Myocyte (in vitro differentiated cells): ENCODE measurements at regions not wholly inside any gene's neighbourhood (a gene's known extent, or its start where the extent isn't known, plus 50 kb on each side); places are given as distances from the start of the nearest gene placed in this dataset.

Source experiments
- DNase-seq: peaks from one replicate; pipeline ENCODE4 v3.0.0-alpha.2; 2012; ENCODE audit warnings: low read depth

DNA sequence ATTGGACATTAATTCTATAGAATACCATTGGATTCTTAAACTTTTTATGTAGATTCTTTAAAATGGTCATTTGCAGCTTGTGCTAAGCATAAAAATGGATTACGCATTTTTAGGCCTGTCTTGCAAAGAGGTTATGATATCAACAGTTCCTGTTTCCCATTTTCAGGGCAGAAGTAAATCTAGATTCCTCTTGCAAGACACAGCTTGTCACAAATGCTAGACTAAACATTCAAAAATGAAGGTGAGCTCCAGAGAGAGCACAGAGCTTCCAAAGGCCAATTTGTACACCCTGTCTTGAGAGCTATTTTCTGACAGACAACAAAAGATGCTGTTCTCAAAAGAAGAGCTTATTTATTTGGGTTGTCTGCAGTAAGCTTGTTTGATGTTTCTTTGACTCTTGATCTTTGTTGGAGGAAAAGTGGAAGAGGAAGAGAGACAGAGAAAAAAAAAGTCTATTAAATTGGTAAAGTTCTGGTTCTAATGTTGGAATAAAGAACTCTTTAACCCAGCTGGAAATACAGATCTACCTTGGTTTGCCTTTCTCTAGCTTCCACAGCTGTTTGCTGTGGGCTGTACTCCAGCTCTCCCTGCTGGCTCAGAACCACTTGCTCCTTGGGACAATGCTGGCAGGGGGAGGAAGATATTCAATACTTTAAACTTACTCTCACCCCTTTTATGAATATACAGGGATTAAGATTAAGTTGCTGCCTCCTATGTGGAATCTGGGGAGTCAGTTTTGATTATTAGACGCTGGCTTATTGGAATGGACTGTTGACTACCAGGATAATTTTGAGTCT lies 651.8 kb downstream of the CDH11 start:
- DNase-seq: peak; percentile 72

GRCh38 chr16:64469351-64469750 lies 652.5 kb downstream of the CDH11 start:
- no peak for DNase-seq

DNA sequence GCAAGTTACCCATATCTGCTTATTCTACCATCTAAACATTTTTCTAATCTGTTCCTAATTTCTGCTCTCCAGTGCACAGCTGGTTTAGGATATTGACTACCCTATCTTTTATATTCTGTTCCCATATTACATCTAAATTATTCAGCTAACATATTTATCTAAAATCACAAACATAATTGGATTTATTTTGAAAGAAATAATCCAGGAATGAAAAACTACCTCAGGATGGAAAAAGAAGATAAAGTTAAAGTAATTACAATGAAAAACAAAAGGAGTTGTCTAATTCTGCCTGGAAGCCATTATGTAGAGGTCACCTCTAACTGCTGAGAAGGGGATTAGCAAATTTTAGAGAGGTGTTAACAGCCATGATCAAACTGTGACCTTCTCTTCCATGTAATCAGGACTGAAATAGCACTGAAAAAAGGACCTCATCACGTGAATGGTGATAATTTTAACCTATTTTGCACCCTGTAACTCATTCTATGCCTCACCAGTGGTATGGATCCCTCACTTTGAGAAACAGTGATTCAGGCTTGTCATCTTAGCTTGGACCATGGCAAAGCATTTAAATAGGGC lies 653.3 kb downstream of the CDH11 start:
- no peak for DNase-seq

DNA sequence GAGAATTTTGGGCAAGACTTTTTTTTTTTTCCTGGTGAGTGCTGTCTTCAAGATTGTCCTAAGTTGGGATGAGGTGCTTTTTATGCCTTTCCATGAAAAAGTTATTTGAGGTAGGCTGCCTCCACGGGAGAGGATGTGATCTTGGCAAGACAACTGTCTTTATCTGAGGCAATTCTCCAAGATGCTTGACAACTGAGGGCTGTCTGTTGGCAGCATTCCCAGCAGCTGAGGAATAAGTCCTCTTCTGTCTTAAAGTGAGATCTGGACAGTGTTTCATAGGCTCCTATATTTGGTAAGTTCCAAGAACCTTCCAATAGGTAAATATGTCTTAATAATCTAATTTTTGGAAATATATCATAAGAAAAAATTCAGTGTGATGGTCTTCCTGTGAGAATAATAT lies 662.0 kb downstream of the CDH11 start:
- DNase-seq: peak; percentile 88

DNA sequence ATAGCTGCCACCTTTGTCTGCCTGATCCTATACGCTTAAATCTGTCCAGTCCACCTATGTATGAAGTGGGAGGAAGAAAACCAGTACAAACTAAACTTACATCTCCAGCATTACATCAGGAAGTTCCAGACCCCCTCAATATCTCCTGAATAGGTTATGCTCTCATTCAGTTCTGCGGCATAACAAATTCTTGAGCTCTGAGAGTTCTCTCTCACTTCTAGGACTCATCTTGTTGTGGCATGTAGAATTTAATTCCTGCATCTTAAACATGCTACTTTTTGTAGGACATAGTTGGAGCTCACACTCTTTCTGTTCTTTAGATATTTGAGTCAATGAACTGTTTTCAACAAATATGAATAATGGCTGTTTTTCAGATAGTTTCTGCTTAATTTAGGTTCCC lies 662.5 kb downstream of the CDH11 start:
- DNase-seq: no peak

- peak; percentile 50 for DNase-seq
These were observed 666.6 kb downstream of the CDH11 start for GRCh38 chr16:64455275-64455674.

DNA sequence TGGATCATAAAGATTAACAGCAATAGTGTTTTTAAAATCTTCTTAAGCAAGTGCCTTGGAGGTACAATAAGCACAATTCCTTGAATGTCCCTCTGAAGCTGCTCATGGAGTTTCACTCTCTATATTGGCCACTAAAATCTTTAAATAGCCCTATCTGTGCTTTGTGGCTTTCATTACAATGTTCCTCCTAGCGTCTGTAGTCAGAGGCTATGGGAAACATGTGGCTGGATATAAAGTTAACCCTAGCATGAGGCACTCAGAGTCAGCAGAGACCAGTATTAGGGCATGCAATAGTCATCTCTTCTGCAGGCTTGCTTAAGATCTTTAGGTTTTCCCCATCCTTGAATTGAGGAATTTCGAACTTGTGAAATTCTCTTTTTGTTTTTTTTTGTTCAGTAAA lies 668.2 kb downstream of the CDH11 start:
- peak; percentile 51 for DNase-seq

DNA sequence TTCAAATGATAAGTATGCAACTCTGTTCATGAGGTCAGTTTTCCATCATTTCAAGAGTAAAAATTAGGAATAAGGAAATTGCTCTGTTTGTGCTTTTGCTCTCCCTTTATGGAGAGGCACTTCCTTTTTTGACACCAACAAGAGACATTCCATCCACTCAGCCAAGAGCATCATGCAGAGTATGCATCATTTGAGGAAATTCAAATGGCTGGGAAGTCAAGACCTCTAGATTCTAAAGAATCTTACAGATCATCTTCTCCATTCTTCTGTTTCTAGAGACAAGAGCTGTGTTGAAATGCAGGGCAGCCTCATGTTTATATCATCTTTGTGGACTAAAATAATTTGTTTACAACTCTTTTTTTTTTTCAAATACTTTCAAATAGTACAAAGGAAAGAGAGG lies 669.4 kb downstream of the CDH11 start:
- DNase-seq: no peak

DNA sequence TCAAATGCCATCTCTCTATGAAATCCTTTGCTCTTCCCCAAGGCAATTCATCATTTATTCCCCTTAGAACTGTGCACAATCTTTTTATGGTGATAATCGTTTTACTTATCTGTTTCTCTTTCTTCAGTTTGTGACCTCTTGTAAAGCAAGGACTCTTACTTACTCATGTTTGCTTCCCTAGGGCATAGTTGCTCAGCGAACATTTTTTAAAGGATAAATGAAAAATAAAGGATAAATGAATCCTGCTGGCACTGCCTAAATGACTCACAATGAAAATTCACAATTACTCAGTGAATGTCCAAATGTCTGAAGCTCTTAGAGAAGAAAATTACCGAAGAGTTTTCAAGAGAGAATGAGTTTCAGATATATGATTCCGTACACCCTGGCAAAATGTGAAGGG lies 671.7 kb downstream of the CDH11 start:
- no peak for DNase-seq

GRCh38 chr16:64449506-64449905 lies 672.4 kb downstream of the CDH11 start:
- DNase-seq: no peak

DNA sequence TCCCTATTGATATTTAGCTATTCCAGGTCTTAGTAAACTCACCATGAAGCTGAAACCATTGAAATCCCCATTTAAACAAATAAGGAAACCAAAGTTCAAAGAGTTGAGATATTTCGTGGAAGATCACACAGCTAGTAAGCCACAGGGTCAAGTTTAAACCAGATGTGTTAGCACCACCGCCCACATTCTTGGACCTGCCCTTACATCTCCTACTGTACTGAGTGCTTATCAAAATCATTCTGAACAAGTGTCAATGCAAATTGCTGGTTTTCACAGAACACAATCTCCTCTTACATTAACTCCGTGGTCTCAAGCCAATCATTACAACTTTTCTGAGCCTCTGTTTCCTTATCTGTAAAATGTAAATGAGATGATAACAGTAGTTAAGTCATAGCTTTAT lies 676.2 kb downstream of the CDH11 start:
- DNase-seq: no peak

DNA sequence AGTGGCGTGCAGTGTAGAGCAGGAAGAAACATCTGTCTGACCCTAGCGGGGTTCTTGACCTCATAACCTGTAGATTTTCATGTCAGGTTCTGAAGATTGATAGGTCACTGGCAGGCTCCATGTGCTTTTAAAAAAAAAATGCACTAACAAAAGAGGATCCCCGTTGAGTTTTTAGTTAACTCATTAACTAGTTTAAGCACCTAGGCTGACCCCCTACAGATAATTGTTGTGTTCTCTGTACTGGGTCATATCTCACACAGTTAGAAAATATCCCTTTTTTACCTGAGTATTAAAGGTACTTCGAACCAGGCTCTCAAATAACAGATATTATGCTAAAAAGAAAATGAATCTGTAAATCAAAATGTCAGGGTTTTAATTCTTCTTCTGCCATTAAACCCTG lies 676.6 kb downstream of the CDH11 start:
- DNase-seq: no peak

DNA sequence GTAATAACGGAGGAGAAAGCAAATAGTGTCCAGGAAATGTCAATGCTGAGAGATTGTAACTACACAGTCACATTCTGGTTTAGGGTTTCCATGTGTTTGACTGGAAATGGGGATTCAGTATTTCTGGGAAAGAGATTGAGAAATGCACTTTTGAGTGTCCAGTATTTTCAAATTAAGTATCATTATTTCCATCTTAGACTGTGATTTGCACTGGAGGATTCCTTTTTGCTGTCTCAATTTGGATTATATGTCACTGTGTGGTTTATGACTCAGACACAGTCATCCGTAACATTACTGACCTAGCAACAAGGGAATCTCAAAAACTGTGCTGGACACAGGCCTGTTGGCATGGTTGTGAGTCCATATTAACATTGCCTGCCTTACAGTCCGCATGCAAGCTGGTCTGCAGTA lies 681.4 kb downstream of the CDH11 start:
- DNase-seq: peak; percentile 95

DNA sequence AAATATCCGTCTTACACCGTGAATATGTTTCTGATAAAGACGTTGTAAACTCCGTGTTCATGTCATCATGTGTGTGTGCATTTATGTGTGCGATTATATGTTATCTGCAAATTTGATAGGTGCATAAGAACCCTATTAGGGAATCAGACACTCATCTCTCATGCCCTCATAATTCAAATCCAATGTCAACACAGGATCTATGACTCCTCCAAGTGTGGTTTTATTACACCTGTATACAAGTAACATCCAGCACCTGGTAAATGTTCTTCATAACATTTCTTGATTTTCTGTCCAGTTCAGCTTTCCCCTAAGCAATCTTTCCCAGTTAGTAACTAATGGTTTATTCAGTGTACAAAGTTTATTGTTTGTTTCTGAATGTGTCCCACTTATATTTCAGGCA lies 681.9 kb downstream of the CDH11 start:
- DNase-seq: no peak

- DNase-seq: peak; percentile 46
These were observed 684.0 kb downstream of the CDH11 start for GRCh38 chr16:64437706-64438324.

DNA sequence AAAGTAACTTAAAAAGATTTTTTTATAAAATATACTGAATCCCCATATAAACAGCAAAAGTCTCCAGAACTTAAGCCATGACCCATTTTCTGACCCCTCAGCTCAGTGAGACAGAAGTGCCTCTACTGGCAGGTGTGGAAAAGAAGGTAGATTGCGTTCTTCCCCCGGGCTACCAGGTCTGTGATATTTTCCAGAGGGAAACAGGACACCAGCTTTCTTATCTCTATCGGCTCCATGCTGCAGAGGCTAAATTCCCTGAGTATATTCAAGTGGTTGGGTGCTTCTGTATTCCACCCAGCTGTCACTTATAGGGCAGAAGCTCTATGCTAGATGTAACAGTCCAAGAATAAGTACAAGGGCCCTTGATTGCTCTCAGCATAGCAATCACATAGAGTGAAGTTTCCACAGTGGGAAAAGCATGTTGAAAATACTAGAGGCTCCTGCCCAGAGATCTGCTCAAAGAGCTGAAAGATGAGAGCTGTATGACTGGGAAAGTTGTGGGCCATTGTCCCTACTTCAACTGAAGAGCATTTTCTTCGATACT lies 687.3 kb downstream of the CDH11 start:
- DNase-seq: peak; percentile 52

DNA sequence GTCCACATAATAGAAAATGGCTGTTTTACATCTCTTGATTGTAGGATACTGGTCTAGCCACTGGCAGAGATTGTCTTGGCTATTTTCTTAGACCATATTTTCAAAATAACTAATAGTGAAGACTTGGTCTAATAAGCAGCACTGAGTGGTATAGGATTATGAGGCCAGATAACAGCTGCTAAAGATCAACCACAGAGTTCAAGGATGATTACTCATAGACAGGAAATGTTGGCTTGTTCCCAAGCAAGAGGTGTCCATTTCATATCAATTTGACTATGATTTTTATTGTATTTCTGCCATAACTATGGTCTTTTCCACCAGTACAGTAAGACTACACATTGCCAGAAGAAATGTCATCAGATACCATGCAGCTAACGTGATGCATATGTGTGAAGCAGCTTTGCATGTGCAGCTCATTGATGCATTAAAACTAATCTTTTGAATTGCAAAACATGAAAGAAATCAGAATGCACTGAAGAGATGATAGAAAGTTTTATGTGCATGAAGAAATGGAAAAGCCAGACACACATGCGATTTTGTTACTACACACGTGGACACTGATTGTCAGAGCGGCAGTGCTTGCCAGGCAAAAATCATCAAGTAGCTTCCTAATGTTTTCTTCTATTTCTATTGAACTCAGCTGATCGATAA lies 693.3 kb downstream of the CDH11 start:
- peak; percentile 93 for DNase-seq

GRCh38 chr16:64426131-64426666 lies 695.7 kb downstream of the CDH11 start:
- DNase-seq: no peak

GRCh38 chr16:64425381-64425780 lies 696.5 kb downstream of the CDH11 start:
- no peak for DNase-seq

GRCh38 chr16:64422259-64422658 lies 699.6 kb downstream of the CDH11 start:
- no peak for DNase-seq

GRCh38 chr16:64421515-64421914 lies 700.3 kb downstream of the CDH11 start:
- no peak for DNase-seq

GRCh38 chr16:64419832-64420231 lies 702.0 kb downstream of the CDH11 start:
- DNase-seq: no peak
